Fibroblast of villous mesenchyme (primary cell): ENCODE measurements at regions not wholly inside any gene's neighbourhood (a gene's known extent, or its start where the extent isn't known, plus 50 kb on each side); places are given as distances from the start of the nearest gene placed in this dataset.

Experiments
- DNase-seq: peaks from one replicate; pipeline ENCODE4 v3.0.0-alpha.2; 2010; ENCODE audit warnings: low read depth
- H3K4me3 ChIP-seq: 2 replicates; pipeline ENCODE4 v1.5.1; 2011; ENCODE audit warnings: low read depth, mild to moderate bottlenecking, low read length
- CTCF ChIP-seq: IDR thresholded peaks from 2 replicates; pipeline ENCODE4 v1.5.1; 2012; ENCODE audit warnings: low read depth, mild to moderate bottlenecking, low read length; ENCODE audit not compliant: insufficient read depth

DNA sequence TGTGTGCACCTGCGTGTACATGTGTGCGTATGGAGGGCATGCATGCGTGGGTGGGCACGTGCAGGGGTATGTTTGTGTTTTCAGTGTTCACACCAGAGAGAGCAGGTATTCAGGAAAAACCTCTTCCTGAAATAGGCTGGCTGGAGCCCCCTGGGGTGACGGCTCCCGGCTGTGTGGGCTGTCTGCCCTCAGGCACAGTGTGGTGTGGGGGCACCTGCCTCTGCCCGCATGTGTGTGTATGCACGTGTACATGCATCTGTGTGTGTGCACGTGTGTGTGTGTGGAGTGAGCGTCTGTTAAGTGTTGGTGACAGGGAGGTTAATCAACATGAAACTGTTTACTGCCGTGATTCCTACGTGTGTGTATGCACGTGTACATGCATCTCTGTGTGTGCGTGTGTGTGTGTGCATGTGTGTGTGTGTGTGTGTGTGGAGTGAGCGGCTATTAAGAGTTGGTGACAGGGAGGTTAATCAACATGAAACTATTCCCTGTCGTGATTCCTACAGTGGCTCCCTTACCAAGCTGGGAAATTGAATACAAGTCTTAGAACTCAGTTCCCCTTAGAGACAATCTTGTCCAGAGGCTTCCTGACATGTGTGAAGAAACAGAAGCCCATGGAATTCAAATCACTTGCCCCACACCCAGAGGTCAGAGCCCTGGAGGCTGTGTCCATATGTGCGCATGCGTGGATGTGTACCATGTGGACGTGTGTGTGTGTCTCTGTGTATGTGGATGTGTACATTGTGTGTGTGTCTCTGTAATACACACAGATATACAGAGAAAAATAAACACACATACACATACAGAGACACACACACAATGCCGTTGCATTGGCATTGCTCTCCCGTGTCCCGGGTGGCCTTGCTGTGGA is 372.4 kb upstream of the IRX4 start:
- no peak for TF ChIP-seq CTCF
- H3K4me3 ChIP-seq, result no peak overlapping the region
- DNase-seq, result no peak

DNA sequence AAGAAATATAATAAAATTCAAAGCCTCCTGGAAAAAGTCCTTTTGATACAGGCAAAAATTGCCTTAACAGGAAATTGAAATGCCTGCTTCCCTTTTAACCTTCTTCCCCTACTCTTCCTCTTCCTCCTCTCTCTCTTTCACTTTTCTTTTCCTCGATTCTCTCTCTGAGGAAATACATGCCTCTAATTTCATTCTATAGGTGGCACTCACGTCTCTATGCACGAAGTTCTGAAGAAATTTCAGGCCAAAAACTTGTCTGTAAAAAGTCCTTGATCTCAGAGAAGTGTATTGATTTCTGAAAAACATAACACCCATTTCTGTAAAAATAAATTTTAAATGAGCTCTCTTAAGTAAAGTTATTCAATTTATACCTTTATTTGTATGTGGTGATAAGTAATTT is 371.7 kb upstream of the IRX4 start:
- no peak for DNase-seq
- H3K4me3 ChIP-seq, result no peak overlapping the region
- TF ChIP-seq CTCF, result no peak

DNA sequence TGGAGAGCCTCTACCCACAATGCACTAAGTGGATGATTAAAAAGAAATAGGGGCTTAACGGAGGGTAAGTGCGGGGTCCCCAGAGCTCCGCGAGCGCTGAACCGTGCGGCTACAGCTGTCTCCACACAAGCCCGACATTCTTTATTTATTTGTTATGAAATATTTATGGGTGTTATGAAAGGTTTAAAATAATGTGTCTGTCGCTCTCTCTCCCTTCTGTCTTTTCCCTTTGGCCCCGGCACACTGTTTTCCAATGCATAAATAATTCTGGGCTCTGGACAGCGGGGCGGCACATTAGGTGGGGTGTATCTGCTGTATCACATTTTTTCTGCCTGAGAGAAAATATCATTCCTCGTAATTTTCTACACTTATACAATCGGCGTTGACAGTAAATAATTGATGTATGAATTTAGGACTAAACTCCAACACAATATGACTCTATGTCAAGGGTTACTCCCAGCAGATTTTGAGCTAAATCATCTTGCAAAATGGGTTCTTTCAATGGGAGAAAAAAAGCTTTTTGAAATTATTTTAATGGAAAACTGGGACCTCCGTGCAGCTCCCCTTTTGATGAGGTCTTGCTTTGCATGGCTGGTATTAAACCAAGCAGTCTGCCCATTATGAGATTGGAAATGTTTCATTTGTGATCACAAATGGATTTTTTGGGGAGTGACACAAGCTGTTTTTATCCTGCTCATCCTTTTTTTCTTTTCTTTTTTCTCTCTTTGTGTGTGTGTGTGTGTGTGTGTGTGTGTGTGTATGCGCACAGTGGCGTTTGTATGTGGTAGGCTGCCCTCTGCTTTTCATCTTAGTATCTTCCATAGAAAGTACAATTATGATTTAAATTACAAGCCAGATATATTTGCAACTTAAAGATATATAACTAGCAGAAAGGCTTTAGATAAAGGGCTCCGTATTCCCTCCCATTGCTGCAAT is 370.6 kb upstream of the IRX4 start:
- TF ChIP-seq CTCF, result no peak
- DNase-seq, result no peak
- H3K4me3 ChIP-seq, result no peak overlapping the region

- TF ChIP-seq CTCF, result no peak
- DNase-seq, result no peak
These were observed 369.0 kb upstream of the IRX4 start for GRCh38 chr5:2251751-2252150.

DNA sequence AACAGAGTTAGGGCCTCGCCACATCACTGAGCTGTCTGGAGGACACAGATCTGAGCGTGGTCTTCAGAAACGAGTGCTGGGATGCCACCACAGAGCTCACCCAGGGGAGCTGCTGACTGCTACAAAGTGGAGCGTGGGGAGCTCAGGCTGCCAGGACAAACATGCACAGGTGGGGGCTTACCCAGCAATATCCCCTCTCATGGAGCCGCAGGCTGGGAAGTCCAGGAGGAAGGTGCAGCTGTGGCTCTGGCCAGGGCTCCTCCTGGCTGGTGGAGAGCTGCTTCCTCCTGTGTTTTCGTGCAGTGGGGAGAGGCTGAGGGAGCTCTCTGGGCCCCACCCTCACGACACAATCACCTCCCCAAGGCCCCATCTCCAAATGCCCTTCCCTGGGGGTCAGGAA is 368.6 kb upstream of the IRX4 start:
- no peak for TF ChIP-seq CTCF
- DNase-seq, result no peak
- no peak overlapping the region for H3K4me3 ChIP-seq

More at GRCh38 chr5:2251751-2252150, 369.0 kb upstream of the IRX4 start:
- H3K4me3 ChIP-seq, result no peak overlapping the region

DNA sequence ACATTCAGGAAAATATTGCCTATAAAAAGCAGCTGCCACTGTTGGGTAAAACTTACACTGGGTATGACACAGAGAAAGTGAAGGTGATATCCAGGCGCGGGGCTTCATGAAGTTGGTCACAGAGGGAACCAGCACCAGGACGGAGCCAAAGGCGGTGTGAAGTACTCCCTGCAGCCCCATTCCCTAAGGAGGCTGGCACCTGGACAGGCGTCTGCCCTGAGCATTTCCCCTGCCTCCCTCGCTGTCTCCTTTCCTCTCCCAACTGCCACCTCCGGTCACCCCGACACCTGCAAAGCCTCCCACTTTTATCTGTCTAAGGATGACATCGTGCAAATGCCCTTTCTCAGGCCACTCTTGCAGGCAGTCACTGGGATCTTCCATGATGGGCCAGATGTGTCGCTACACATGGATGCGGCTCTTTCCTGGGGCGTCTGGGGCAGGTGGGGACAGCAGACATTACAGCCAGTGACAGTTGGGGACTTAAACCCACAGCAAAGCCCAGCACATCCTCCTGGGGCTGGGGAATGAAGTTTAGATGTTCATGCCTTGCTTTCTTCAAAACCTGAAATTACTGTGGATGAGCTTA is 367.7 kb upstream of the IRX4 start:
- no peak for TF ChIP-seq CTCF
- no peak for DNase-seq
- no peak overlapping the region for H3K4me3 ChIP-seq
